ENCODE measurements at regions not wholly inside any gene's neighbourhood (a gene's known extent, or its start where the extent isn't known, plus 50 kb on each side); places are given as distances from the start of the nearest gene placed in this dataset.

DNA sequence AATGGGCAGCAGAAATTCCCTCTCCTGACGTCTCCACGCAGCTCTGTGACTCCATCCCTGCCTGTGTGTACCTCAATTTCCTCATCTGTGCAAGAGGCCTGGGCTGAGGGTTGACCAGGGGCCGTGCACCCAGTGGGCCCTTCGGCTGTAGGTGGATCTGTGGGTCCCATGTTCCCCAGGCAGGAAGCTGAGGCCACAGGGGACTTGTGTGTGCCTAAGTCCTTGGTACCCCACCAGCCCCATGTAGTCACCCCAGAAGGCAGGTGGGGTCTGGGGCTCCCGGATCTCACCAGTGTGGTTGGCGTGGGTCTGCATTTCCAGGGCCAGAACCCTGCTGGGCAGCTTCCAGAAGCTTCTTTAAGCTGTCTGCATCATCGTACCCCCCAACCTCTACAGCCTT is 177.4 kb upstream of the GSE1 start:
- H3K4me3 ChIP-seq (ENCODE audit: low read depth, low read length): no peak overlapping the region
- in situ Hi-C loops (cut with HindIII; ENCODE audit: low sequenced_read_pairs): no loop called here
- no peak for DNase-seq (ENCODE audit: low read depth, low spot score)
- TF ChIP-seq CTCF (IDR thresholded peaks at IDR 0.05; ENCODE audit: low read depth, low read length): no peak

GRCh38 chr16:85436207-85436606 is 176.9 kb upstream of the GSE1 start:
- no peak overlapping the region for H3K4me3 ChIP-seq (ENCODE audit: low read depth, low read length)
- no peak for DNase-seq (ENCODE audit: low read depth, low spot score)
- TF ChIP-seq CTCF (IDR thresholded peaks at IDR 0.05; ENCODE audit: low read depth, low read length): no peak
- in situ Hi-C loops (cut with HindIII; ENCODE audit: low sequenced_read_pairs): no loop called here

DNA sequence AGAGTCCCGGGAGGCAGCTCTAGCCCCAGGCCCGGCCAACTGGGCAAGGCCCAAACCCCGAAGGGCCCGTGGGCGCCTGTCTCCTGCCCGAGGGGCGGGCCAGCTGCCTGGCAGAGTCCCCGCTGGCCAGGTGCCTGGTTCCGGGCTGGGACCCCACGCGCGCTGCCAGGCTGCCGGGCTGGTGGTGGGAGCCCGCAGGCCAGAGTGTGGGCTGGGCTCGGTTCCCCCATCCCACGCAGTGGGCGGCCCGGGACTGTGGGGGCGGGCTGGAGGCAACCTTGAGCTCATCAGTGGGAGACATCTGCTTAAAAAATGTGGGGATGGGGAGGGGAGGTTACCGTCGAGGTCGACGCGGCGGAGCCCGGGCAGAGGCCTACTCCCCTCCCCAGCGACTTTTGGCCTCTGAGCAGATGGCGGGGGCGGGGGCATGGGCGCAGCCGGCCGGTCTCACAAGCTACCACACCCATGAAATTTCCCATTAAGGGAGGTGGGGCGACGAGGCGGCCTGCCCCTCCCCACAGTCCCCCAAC is 176.4 kb upstream of the GSE1 start:
- no peak for TF ChIP-seq CTCF (IDR thresholded peaks at IDR 0.05; ENCODE audit: low read depth, low read length)
- DNase-seq (ENCODE audit: low read depth, low spot score): no peak
- in situ Hi-C loops (cut with HindIII; ENCODE audit: low sequenced_read_pairs): no loop called here
- H3K4me3 ChIP-seq (ENCODE audit: low read depth, low read length): no peak overlapping the region

DNA sequence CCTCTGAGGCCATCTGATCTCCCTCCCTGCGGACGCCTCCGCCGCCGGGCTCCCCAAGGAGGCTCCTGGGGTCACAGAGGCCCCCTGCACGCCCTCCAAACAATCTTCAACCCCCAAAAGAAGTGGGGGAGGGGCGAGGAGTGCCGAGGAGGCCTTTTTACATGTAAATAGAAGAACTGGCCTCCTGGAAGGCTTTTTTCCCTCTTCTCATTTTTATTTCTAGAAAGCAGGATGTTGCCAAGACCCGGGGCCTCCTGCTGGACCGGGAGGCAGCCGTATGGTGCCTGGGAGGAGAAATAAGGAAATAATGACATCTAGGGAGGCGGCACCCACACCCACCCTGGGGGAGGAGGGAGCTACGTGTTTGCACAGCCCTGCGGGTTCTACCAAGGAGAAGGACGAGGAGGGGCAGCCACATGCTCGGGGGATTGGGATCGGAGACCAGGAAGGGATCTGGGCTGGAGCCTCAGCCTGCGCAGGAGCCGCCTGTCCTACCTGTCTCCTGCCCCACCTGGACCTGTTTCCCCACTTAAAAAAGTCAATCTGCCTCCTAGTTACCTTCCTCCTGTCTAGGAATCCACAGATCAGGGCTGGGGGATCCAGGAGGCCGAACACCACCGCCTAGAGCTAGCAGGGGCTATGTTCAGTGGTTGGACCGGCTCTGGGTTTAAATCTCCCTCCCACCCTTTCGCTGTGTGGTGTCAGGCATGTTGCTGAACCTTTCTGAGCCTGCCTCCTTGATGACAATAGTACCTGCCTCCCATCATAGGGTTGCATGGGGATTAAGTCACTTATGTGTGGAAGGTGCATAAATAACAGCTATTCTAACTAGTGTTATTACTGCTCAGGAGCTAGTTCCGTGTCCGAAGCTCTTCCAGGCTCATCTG is 175.7 kb upstream of the GSE1 start:
- no peak overlapping the region for H3K4me3 ChIP-seq (ENCODE audit: low read depth, low read length)
- in situ Hi-C loops (cut with HindIII; ENCODE audit: low sequenced_read_pairs): no loop called here
- no peak for DNase-seq (ENCODE audit: low read depth, low spot score)
- TF ChIP-seq CTCF (IDR thresholded peaks at IDR 0.05; ENCODE audit: low read depth, low read length): no peak

DNA sequence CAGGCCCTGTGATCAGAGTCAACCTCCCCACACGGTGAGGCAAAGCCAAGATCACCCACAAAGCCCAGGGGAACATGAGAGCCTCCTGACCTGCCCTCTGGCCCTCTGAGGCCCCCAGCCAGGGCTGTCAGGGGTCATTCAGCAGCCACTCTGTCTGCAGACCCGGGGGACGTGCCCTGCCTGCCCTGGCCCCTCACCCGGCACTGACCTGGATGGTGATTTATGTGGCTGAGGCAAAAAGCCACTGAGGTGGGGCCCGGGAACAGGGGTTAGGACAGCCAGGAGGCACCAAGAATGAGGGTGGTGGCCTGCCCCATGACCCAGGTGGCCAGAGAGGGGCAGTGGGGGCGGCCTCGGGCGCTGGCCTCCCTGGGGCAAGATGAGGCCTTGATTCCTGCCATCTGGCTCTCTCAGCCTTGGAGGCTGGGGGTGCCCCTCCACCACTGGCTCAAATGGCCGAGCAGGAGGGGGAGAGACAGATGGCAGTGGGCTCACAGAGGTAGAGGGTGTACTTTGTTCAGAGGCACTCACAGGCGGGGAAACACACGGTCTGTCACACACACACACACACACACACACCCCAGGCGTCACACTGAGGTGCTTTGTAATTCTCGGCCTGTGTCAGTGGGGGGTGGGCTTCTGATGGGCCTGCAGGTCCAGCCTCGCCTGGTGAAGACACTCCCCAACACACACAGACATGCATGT is 174.0 kb upstream of the GSE1 start:
- TF ChIP-seq CTCF (IDR thresholded peaks at IDR 0.05; ENCODE audit: low read depth, low read length): no peak
- H3K4me3 ChIP-seq (ENCODE audit: low read depth, low read length): no peak overlapping the region
- DNase-seq (ENCODE audit: low read depth, low spot score): no peak
- in situ Hi-C loops (cut with HindIII; ENCODE audit: low sequenced_read_pairs): no loop called here

GRCh38 chr16:85440744-85441143 is 172.4 kb upstream of the GSE1 start:
- in situ Hi-C loops (cut with HindIII; ENCODE audit: low sequenced_read_pairs): no loop called here
- DNase-seq (ENCODE audit: low read depth, low spot score): no peak
- no peak for TF ChIP-seq CTCF (IDR thresholded peaks at IDR 0.05; ENCODE audit: low read depth, low read length)
- H3K4me3 ChIP-seq (ENCODE audit: low read depth, low read length): no peak overlapping the region

Data from astrocyte of the spinal cord (primary cell).